ENCODE measurements at regions not wholly inside any gene's neighbourhood (a gene's known extent, or its start where the extent isn't known, plus 50 kb on each side); places are given as distances from the start of the nearest gene placed in this dataset.
"Not testable (repeated sequence)": the region's sequence is repeated elsewhere in the genome, so short reads cannot be mapped to it uniquely, and the experiment has no call there.

DNA sequence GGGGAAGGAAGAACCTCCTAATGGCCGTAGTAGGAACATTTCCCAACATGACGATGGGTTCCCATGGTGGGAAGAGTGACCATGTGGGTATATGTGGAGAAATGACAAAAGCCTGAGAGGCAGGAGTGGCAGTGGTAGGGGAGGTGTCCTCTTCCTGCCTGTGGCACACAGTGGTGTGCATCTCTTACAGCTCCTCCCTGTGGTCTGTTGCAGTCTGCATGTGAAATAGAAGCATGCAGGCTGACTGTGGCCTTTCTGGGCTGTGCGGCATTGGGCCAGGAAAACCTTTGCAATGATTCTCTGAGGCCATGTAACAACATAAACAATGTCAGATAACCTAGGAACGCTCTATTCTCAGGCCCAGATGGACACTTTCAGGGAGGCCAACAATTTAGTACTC is 84.0 kb downstream of the LACC1 start:
- DNase-seq (ENCODE audit: low spot score in 2 of 2) = no peak
- TF ChIP-seq POLR2A (IDR thresholded peaks at IDR 0.05) (no peak), EP300 (IDR thresholded peaks at IDR 0.05) (no peak)
- TF ChIP-seq, protein P1, sequence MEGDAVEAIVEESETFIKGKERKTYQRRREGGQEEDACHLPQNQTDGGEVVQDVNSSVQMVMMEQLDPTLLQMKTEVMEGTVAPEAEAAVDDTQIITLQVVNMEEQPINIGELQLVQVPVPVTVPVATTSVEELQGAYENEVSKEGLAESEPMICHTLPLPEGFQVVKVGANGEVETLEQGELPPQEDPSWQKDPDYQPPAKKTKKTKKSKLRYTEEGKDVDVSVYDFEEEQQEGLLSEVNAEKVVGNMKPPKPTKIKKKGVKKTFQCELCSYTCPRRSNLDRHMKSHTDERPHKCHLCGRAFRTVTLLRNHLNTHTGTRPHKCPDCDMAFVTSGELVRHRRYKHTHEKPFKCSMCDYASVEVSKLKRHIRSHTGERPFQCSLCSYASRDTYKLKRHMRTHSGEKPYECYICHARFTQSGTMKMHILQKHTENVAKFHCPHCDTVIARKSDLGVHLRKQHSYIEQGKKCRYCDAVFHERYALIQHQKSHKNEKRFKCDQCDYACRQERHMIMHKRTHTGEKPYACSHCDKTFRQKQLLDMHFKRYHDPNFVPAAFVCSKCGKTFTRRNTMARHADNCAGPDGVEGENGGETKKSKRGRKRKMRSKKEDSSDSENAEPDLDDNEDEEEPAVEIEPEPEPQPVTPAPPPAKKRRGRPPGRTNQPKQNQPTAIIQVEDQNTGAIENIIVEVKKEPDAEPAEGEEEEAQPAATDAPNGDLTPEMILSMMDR (IDR thresholded peaks at IDR 0.05) = no peak

DNA sequence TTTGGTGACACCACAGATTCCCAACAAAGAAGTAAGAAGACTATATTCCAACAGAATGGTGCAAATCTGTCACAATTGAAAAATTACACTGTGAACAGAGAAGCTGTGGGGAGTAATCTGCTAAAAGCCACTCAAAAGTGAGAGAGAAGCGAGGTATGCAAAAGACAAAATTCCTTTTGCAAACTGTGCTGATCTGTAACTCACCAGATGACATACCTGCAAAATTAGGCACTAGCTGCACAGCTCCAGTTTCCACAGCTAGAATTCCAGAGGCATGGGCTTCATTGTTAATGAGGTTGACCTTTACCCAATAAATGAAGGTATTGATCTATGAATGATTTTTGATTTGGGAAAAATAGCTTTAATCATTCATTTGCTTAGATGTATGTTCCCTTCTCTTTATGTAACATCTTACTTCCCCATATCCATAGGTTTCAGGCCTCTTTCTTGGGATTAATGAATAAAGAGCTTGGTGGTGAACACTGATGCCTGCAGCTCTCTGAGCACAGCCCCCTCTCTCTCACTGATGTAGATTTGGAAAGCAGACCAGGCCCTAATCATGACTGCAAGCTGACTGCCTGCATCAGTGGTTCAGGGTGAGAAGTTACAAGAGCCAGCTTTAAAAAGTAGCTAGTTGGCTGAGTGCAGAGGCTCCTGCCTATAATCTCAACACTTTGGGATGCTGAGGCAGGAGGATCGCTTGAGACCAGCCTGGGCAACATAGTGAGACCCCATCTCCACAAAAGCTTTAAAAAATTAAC is 85.2 kb downstream of the LACC1 start:
- Histone ChIP-seq H3K27me3 (no peaks in the 10 kb centered on the region), H3K4me1 (no peaks in the 10 kb centered on the region), H3K4me3 (no peak overlapping the region), H3K36me3 (no peaks in the 10 kb centered on the region), H3K9me3 (no peaks in the 10 kb centered on the region), H3K27ac (no peak overlapping the region)
- TF ChIP-seq EP300 (IDR thresholded peaks at IDR 0.05) = no peak
- no peak for TF ChIP-seq POLR2A (IDR thresholded peaks at IDR 0.05)
- TF ChIP-seq, protein P1 (IDR thresholded peaks at IDR 0.05) = no peak
- WGBS, 2 donors = 93 to 97% methylated on average over 2 of the region's 2 CpGs
- no peak for DNase-seq (ENCODE audit: low spot score in 2 of 2)

More for the DNA sequence above, 84.0 kb downstream of the LACC1 start:
- Histone ChIP-seq H3K27me3 (no peaks in the 10 kb centered on the region), H3K4me1 (peaks cover 0 to under 1% (median 0%) of the 10 kb centered on the region in 4 donors), H3K4me3 (no peak overlapping the region), H3K9me3 (no peaks in the 10 kb centered on the region), H3K36me3 (no peaks in the 10 kb centered on the region), H3K27ac (no peak overlapping the region)
- WGBS, 2 donors = 76 to 79% methylated on average over 4 of the region's 4 CpGs

DNA sequence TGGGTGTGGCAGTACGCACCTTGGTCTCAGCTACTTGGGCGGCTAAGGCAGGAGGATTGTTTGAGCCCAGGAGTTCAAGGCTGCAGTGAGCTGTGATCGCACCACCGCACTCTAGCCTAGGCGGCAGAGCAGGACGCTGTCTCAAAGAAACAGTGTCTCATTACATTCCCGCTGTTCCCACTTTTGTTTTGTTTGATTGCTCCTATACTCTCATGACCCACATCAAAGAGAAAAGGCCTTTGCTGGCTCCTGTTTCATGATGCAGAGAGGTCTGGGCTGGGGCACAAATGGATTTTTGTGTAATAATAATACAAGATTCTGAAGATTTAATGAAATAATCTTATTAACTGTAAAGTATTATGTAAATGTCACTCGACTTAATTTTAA is 85.7 kb downstream of the LACC1 start:
- no peak for DNase-seq (ENCODE audit: low spot score in 2 of 2)
- TF ChIP-seq EP300 (IDR thresholded peaks at IDR 0.05) = no peak
- TF ChIP-seq POLR2A (IDR thresholded peaks at IDR 0.05) = no peak
- TF ChIP-seq, protein P1 (IDR thresholded peaks at IDR 0.05) = no peak
- H3K36me3 ChIP-seq = no peaks in the 10 kb centered on the region
- no peak overlapping the region for H3K27ac ChIP-seq
- 88 to 89% methylated on average over 8 of the region's 8 CpGs for WGBS, 2 donors
- no peaks in the 10 kb centered on the region for H3K9me3 ChIP-seq
- H3K4me1 ChIP-seq = no peaks in the 10 kb centered on the region
- H3K27me3 ChIP-seq = no peaks in the 10 kb centered on the region
- H3K4me3 ChIP-seq = no peak overlapping the region

DNA sequence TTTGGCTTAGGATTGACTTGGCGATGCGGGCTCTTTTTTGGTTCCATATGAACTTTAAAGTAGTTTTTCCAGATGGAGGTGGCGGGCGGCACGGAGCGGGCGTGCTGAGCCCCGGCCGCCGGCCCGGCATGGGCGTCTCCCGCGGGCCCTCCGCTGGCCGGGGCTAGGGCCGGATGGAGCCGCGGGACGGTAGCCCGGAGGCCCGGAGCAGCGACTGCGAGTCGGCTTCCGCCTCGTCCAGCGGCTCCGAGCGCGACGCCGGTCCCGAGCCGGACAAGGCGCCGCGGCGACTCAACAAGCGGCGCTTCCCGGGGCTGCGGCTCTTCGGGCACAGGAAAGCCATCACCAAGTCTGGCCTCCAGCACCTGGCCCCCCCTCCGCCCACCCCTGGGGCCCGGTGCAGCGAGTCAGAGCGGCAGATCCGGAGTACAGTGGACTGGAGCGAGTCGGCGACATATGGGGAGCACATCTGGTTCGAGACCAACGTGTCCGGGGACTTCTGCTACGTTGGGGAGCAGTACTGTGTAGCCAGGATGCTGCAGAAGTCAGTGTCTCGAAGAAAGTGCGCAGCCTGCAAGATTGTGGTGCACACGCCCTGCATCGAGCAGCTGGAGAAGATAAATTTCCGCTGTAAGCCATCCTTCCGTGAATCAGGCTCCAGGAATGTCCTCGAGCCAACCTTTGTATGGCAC is 88.7 kb downstream of the LACC1 start:
- not testable (repeated sequence) for H3K4me3 ChIP-seq; H3K27me3 ChIP-seq; DNase-seq (ENCODE audit: low spot score in 2 of 2); H3K27ac ChIP-seq; H3K4me1 ChIP-seq; H3K9me3 ChIP-seq; H3K36me3 ChIP-seq
- 91 to 92% methylated on average over 33 to 58 of the region's 63 CpGs for WGBS, 2 donors

DNA sequence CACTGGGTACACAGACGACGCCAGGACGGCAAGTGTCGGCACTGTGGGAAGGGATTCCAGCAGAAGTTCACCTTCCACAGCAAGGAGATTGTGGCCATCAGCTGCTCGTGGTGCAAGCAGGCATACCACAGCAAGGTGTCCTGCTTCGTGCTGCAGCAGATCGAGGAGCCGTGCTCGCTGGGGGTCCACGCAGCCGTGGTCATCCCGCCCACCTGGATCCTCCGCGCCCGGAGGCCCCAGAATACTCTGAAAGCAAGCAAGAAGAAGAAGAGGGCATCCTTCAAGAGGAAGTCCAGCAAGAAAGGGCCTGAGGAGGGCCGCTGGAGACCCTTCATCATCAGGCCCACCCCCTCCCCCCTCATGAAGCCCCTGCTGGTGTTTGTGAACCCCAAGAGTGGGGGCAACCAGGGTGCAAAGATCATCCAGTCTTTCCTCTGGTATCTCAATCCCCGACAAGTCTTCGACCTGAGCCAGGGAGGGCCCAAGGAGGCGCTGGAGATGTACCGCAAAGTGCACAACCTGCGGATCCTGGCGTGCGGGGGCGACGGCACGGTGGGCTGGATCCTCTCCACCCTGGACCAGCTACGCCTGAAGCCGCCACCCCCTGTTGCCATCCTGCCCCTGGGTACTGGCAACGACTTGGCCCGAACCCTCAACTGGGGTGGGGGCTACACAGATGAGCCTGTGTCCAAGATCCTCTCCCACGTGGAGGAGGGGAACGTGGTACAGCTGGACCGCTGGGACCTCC is 89.4 kb downstream of the LACC1 start:
- not testable (repeated sequence) for H3K4me3 ChIP-seq; H3K27ac ChIP-seq; H3K9me3 ChIP-seq; H3K27me3 ChIP-seq; H3K36me3 ChIP-seq; DNase-seq (ENCODE audit: low spot score in 2 of 2); H3K4me1 ChIP-seq
- WGBS, 2 donors = 89 to 91% methylated on average over 32 to 33 of the region's 33 CpGs

DNA sequence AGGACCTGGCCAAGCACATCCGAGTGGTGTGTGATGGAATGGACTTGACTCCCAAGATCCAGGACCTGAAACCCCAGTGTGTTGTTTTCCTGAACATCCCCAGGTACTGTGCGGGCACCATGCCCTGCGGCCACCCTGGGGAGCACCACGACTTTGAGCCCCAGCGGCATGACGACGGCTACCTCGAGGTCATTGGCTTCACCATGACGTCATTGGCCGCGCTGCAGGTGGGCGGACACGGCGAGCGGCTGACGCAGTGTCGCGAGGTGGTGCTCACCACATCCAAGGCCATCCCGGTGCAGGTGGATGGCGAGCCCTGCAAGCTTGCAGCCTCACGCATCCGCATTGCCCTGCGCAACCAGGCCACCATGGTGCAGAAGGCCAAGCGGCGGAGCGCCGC is 90.2 kb downstream of the LACC1 start:
- not testable (repeated sequence) for H3K27me3 ChIP-seq; H3K27ac ChIP-seq; H3K4me3 ChIP-seq; H3K9me3 ChIP-seq; H3K4me1 ChIP-seq; DNase-seq (ENCODE audit: low spot score in 2 of 2); H3K36me3 ChIP-seq
- WGBS, 2 donors = 98 to 100% methylated on average over 1 to 25 of the region's 27 CpGs

DNA sequence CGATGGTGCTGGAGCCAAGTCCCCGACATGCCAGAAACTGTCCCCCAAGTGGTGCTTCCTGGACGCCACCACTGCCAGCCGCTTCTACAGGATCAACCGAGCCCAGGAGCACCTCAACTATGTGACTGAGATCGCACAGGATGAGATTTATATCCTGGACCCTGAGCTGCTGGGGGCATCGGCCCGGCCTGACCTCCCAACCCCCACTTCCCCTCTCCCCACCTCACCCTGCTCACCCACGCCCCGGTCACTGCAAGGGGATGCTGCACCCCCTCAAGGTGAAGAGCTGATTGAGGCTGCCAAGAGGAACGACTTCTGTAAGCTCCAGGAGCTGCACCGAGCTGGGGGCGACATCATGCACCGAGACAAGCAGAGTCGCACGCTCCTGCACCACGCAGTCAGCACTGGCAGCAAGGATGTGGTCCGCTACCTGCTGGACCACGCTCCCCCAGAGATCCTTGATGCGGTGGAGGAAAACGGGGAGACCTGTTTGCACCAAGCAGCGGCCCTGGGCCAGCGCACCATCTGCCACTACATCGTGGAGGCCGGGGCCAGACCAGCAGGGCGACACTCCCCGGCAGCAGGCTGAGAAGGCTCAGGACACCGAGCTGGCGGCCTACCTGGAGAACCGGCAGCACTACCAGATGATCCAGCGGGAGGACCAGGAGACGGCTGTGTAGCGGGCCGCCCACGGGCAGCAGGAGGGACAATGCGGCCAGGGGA is 91.0 kb downstream of the LACC1 start:
- H3K27me3 ChIP-seq; H3K4me3 ChIP-seq; DNase-seq (ENCODE audit: low spot score in 2 of 2); H3K27ac ChIP-seq; H3K36me3 ChIP-seq; H3K9me3 ChIP-seq; H3K4me1 ChIP-seq: not testable (repeated sequence)
- WGBS, 2 donors = 95 to 98% methylated on average over 28 to 30 of the region's 36 CpGs

DNA sequence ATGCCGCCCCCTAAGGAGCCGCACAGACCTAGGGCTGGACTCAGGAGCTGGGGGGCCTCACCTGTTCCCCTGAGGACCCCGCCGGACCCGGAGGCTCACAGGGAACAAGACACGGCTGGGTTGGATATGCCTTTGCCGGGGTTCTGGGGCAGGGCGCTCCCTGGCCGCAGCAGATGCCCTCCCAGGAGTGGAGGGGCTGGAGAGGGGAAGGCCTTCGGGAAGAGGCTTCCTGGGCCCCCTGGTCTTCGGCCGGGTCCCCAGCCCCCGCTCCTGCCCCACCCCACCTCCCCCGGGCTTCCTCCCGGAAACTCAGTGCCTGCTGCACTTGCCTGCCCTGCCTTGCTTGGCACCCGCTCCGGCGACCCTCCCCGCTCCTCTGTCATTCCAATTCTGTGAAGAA is 91.6 kb downstream of the LACC1 start:
- H3K27me3 ChIP-seq; H3K4me1 ChIP-seq; H3K27ac ChIP-seq; H3K36me3 ChIP-seq; DNase-seq (ENCODE audit: low spot score in 2 of 2); H3K4me3 ChIP-seq; H3K9me3 ChIP-seq: not testable (repeated sequence)
- WGBS, 2 donors = no CpG with 5 or more reads among the region's 19 CpGs

Measured in tibial nerve (tissue), 4 donors.